Osteoblast (primary cell): ENCODE measurements at regions not wholly inside any gene's neighbourhood (a gene's known extent, or its start where the extent isn't known, plus 50 kb on each side); places are given as distances from the start of the nearest gene placed in this dataset.

Experiments used
- DNase-seq: peaks from one replicate; pipeline ENCODE4 v3.0.0; 2011; ENCODE audit warnings: low spot score, mixed read lengths; ENCODE audit not compliant: insufficient read length; ENCODE audit errors: missing footprints
- H2AFZ ChIP-seq: 2 replicates; pipeline ENCODE4 v1.6.0; 2011; ENCODE audit warnings: mild to moderate bottlenecking, low read length
- H3K27ac ChIP-seq: 2 replicates; pipeline ENCODE4 v1.5.1; 2011; ENCODE audit warnings: mild to moderate bottlenecking, low read depth, low read length, moderate library complexity
- H3K27me3 ChIP-seq: 2 replicates; pipeline ENCODE4 v1.6.0; 2012; ENCODE audit warnings: mild to moderate bottlenecking, control low read depth, inconsistent platforms, low read length, moderate library complexity; ENCODE audit not compliant: insufficient read depth
- H3K36me3 ChIP-seq: 2 replicates; pipeline ENCODE4 v1.5.1; 2011; ENCODE audit warnings: mild to moderate bottlenecking, low read length, control low read depth, moderate library complexity; ENCODE audit not compliant: insufficient read depth
- H3K4me1 ChIP-seq: 2 replicates; pipeline ENCODE4 v1.5.1; 2011; ENCODE audit warnings: mild to moderate bottlenecking, low read length, control low read depth, moderate library complexity; ENCODE audit not compliant: insufficient read depth
- H3K4me2 ChIP-seq: 2 replicates; pipeline ENCODE4 v1.6.0; 2011; ENCODE audit warnings: mild to moderate bottlenecking, low read length; ENCODE audit not compliant: insufficient read depth
- H3K4me3 ChIP-seq: fragments of 200-600 bp; sonication (generic); 3 replicates; pipeline ENCODE4 v1.5.1; 2012; ENCODE audit warnings: mild to moderate bottlenecking, low read length, inconsistent platforms; ENCODE audit not compliant: insufficient read depth
- H3K79me2 ChIP-seq: 2 replicates; pipeline ENCODE4 v1.6.0; 2012; ENCODE audit warnings: mild to moderate bottlenecking, low read length, control low read depth, inconsistent platforms; ENCODE audit not compliant: insufficient read depth
- H3K9me3 ChIP-seq: 2 replicates; pipeline ENCODE4 v1.5.1; 2011; ENCODE audit warnings: low read depth, low read length, control low read depth
- H4K20me1 ChIP-seq: 2 replicates; pipeline ENCODE4 v1.6.0; 2012; ENCODE audit warnings: mild to moderate bottlenecking, low read length, control low read depth; ENCODE audit not compliant: insufficient read depth
- CTCF ChIP-seq: IDR thresholded peaks from 2 replicates; pipeline ENCODE4 v1.5.1; 2011; ENCODE audit warnings: mild to moderate bottlenecking, low read depth, low read length, moderate library complexity; ENCODE audit errors: extremely low read depth

- peaks cover 3% of the 10 kb centered on the region for H3K4me1 ChIP-seq
- no peaks in the 10 kb centered on the region for H3K9me3 ChIP-seq
- H3K4me2 ChIP-seq: no peak overlapping the region
- H3K4me3 ChIP-seq: no peak overlapping the region
- DNase-seq: peak; percentile 4
- no peaks in the 10 kb centered on the region for H3K36me3 ChIP-seq
- no peaks in the 10 kb centered on the region for H3K79me2 ChIP-seq
- TF ChIP-seq CTCF: no peak
- no peaks in the 10 kb centered on the region for H4K20me1 ChIP-seq
- H2AFZ ChIP-seq: no peak overlapping the region
- H3K27me3 ChIP-seq: no peaks in the 10 kb centered on the region
- H3K27ac ChIP-seq: no peak overlapping the region
Measured at GRCh38 chrX:20969565-20969964, 404.7 kb upstream of the CNKSR2 start.

GRCh38 chrX:20968996-20969395, 405.2 kb upstream of the CNKSR2 start:
- DNase-seq: peak; percentile 23

GRCh38 chrX:20967725-20968124, 406.5 kb upstream of the CNKSR2 start:
- H3K27ac ChIP-seq: no peak overlapping the region
- no peak for DNase-seq
- no peak for TF ChIP-seq CTCF

More at GRCh38 chrX:20968996-20969395, 405.2 kb upstream of the CNKSR2 start:
- Histone ChIP-seq H3K79me2 (no peaks in the 10 kb centered on the region), H2AFZ (no peak overlapping the region), H3K27ac (no peak overlapping the region), H3K4me1 (peaks cover 3% of the 10 kb centered on the region), H3K27me3 (no peaks in the 10 kb centered on the region), H3K36me3 (no peaks in the 10 kb centered on the region), H3K4me3 (no peak overlapping the region), H3K9me3 (no peaks in the 10 kb centered on the region), H3K4me2 (no peak overlapping the region), H4K20me1 (no peaks in the 10 kb centered on the region)
- no peak for TF ChIP-seq CTCF

GRCh38 chrX:20965270-20966044, 408.8 kb upstream of the CNKSR2 start:
- Histone ChIP-seq H3K36me3 (no peaks in the 10 kb centered on the region), H3K27ac (no peak overlapping the region), H3K79me2 (no peaks in the 10 kb centered on the region), H3K4me3 (no peak overlapping the region), H3K4me2 (no peak overlapping the region), H2AFZ (no peak overlapping the region), H3K9me3 (no peaks in the 10 kb centered on the region), H3K27me3 (no peaks in the 10 kb centered on the region), H3K4me1 (peaks cover 3% of the 10 kb centered on the region), H4K20me1 (no peaks in the 10 kb centered on the region)
- no peak for DNase-seq
- no peak for TF ChIP-seq CTCF

More at GRCh38 chrX:20967725-20968124, 406.5 kb upstream of the CNKSR2 start:
- peaks cover 3% of the 10 kb centered on the region for H3K4me1 ChIP-seq
- H3K9me3 ChIP-seq: no peaks in the 10 kb centered on the region
- no peaks in the 10 kb centered on the region for H3K36me3 ChIP-seq
- no peak overlapping the region for H3K4me2 ChIP-seq
- no peaks in the 10 kb centered on the region for H3K27me3 ChIP-seq
- no peaks in the 10 kb centered on the region for H4K20me1 ChIP-seq
- no peaks in the 10 kb centered on the region for H3K79me2 ChIP-seq
- no peak overlapping the region for H2AFZ ChIP-seq
- H3K4me3 ChIP-seq: no peak overlapping the region
